GM12872 (cell line): ENCODE measurements at regions not wholly inside any gene's neighbourhood (a gene's known extent, or its start where the extent isn't known, plus 50 kb on each side); places are given as distances from the start of the nearest gene placed in this dataset.

ENCODE experiments used
- TF ChIP-seq, protein P1 (sequence below): IDR thresholded peaks from 3 replicates; pipeline ENCODE4 v1.5.1; 2011; ENCODE audit warnings: low read depth, mild to moderate bottlenecking, low read length, moderate library complexity; ENCODE audit not compliant: insufficient read depth

GRCh38 chr3:165519687-165520086 lies 317.5 kb downstream of the BCHE start:
- TF ChIP-seq, protein P1, sequence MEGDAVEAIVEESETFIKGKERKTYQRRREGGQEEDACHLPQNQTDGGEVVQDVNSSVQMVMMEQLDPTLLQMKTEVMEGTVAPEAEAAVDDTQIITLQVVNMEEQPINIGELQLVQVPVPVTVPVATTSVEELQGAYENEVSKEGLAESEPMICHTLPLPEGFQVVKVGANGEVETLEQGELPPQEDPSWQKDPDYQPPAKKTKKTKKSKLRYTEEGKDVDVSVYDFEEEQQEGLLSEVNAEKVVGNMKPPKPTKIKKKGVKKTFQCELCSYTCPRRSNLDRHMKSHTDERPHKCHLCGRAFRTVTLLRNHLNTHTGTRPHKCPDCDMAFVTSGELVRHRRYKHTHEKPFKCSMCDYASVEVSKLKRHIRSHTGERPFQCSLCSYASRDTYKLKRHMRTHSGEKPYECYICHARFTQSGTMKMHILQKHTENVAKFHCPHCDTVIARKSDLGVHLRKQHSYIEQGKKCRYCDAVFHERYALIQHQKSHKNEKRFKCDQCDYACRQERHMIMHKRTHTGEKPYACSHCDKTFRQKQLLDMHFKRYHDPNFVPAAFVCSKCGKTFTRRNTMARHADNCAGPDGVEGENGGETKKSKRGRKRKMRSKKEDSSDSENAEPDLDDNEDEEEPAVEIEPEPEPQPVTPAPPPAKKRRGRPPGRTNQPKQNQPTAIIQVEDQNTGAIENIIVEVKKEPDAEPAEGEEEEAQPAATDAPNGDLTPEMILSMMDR, result no peak

- TF ChIP-seq, protein P1, result no peak
Observed at GRCh38 chr3:165518346-165518745, 318.9 kb downstream of the BCHE start.

DNA sequence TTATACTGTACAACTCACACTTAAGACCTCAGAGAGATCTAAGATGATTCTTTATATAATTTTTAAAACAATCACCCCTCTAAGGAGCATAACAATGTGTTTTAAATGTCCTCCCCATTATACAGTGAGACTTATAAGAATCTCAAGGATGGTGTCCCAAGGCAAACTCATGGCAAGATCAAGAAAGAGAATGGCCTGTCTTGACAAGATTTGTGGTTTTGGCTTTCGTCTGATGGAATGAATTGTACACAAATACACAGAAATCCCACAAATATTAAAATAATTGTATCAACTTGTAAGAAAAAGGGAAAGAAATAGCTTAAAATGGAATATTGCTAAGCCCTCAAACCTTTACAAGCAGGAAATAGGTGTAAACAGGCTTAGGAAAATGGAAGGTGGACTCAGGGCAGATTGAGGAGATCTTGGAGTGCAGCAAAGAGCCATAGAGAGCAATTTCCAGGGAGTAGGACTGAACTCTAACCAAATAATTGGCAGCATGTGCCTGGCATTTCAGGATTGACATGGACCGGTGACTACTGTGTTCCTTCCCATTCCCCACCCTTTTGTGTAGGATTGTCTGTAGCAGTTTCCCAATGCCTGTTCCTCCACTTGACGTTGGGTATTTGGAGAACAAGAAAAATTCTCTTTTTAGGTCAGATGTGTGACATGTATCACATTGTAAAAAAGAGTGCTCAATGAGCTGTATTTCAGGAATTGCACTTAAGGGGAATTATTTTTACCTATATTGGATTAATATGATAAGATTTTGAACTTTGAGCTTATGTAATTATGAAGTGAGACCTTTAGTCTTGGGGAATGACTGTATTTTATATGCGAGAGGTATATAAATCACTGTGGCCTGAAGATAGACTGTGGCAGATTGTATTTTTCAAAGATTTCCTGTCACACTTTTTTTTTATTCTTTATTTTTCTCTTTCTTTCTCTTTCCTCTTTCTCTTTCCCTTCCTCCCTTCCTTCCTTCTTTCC lies 317.8 kb upstream of the SLITRK3 start:
- TF ChIP-seq, protein P1, result no peak

DNA sequence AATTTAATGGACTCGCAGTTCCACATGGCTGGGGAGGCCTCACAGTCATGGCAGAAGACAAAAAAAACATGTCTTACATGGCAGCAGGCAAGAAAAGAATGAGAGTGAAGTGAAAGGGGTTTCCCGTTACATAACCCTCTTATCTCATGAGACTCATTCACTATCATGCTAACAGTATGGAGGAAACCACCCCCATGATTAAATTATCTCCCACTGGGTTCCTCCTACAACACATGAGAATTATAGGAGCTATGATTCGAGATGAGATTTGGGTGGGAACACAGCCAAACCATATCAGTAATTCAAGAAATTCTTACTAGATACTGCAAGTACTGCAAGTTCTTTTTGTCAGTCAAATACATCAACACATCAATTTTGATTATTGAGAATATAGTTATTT lies 311.4 kb upstream of the SLITRK3 start:
- TF ChIP-seq, protein P1, result no peak

GRCh38 chr3:165507060-165507459 lies 310.9 kb upstream of the SLITRK3 start:
- TF ChIP-seq, protein P1, result no peak

GRCh38 chr3:165505657-165506056 lies 309.5 kb upstream of the SLITRK3 start:
- TF ChIP-seq, protein P1, result no peak

GRCh38 chr3:165504554-165504953 lies 308.4 kb upstream of the SLITRK3 start:
- TF ChIP-seq, protein P1, result no peak
